D721Med (cell line): ENCODE measurements at regions not wholly inside any gene's neighbourhood (a gene's known extent, or its start where the extent isn't known, plus 50 kb on each side); places are given as distances from the start of the nearest gene placed in this dataset.

Experiments
- DNase-seq: peaks from one replicate; pipeline ENCODE4 v3.0.0; 2011; ENCODE audit warnings: low spot score; ENCODE audit not compliant: insufficient read length
- FAIRE-seq: peaks from 2 replicates; lab custom pipeline; 2011; peaks lifted over from hg19 to GRCh38; lab: Jason Lieb, UNC
- TF ChIP-seq, protein P1 (sequence below): IDR thresholded peaks from 2 replicates; pipeline ENCODE4 v1.5.1; 2012; ENCODE audit warnings: mild to moderate bottlenecking, control low read depth; ENCODE audit not compliant: insufficient read depth; ENCODE audit errors: missing control alignments

DNA sequence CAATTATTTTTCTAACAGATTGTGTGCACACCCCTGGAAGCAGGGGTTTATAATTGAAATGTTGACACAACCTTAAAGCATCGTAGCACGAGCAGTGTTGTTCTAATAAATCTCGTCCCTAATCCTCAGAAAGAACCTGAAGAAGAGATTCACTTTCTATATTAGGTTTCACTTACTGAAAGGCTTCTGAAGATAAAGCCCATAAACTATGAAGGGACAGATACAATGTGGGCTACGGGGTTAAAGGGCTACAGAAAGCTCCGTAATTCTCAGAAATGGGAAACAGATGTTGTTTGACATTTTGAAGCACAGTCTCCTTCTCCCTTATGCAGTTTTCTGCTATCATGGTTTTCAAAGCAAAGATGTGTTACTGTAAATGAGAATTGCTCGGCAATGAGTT is 479.6 kb downstream of the GATA3 start:
- TF ChIP-seq, protein P1, sequence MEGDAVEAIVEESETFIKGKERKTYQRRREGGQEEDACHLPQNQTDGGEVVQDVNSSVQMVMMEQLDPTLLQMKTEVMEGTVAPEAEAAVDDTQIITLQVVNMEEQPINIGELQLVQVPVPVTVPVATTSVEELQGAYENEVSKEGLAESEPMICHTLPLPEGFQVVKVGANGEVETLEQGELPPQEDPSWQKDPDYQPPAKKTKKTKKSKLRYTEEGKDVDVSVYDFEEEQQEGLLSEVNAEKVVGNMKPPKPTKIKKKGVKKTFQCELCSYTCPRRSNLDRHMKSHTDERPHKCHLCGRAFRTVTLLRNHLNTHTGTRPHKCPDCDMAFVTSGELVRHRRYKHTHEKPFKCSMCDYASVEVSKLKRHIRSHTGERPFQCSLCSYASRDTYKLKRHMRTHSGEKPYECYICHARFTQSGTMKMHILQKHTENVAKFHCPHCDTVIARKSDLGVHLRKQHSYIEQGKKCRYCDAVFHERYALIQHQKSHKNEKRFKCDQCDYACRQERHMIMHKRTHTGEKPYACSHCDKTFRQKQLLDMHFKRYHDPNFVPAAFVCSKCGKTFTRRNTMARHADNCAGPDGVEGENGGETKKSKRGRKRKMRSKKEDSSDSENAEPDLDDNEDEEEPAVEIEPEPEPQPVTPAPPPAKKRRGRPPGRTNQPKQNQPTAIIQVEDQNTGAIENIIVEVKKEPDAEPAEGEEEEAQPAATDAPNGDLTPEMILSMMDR: no peak
- FAIRE-seq (no peak), DNase-seq (no peak)

DNA sequence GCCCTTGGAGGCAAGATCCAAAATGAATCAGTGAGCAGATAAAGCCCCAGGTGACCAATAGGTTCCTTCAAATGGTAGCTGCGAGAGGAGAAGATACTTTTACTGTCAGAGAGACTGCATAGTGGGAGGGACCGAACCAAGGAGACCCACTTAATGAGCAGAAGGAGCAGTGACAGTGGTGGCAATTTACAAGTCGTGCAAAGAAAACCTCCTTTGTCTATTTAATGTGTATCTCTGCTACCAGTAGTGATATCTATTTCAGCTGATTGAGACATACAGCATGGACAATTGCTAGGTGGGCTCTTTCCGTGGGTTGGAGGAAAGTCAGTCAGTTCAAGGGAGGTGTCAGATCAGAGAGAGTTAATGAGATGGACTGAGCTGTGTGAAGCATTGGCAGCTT is 480.4 kb downstream of the GATA3 start:
- TF ChIP-seq, protein P1: no peak
- FAIRE-seq (no peak), DNase-seq (no peak)

DNA sequence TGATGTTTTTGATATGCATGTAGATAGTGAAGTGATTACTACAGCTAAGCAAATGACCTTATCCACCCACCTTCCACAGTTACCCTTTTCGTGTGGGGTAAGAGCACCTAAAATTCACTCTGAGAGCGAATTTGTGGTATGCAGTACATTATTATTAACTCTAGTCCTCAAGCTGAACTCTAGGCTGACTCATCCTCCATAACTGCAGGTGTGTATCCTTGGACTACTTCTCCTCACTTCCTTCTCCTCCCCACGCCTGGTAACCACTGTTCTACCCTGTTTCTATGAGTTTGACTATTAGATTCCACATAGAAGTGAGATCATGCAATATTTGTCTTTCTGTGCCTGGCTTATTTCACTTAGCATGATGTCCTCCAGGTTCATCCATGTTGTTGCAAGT is 484.6 kb downstream of the GATA3 start:
- no peak for FAIRE-seq
- TF ChIP-seq, protein P1: no peak
- no peak for DNase-seq

DNA sequence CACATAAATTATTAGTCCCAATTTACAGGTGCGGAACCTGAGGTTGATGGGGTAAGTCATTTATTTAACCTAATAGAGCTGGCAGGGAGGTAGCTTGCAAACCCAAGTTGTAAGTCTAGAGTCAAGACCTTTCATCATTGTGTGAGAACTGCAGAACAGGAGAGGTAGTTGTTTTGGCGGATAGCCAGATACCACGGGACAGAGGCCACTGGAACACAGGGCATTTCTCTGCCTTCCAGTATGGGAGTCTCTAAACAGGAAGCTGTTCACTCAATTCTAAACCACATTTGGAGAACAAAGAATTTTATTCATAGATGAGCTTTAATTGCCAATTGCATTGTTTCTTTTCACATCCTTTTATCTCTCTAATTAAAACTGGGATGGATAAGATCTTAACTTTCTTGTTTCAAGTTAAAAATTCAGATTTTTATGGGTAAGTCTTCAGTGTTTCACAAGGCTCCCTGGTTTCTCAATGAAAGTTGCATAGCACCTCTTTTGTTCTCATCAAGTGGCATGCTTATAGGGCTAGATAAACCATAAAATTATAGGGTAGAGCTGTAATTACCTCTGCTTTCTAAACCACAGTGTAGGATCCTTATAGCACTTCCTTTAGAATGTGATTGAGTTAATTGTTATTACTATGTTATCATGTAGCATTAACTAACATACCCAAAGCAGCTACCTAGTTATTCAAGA is 489.0 kb downstream of the GATA3 start:
- TF ChIP-seq, protein P1: no peak
- no peak for FAIRE-seq
- DNase-seq: no peak

DNA sequence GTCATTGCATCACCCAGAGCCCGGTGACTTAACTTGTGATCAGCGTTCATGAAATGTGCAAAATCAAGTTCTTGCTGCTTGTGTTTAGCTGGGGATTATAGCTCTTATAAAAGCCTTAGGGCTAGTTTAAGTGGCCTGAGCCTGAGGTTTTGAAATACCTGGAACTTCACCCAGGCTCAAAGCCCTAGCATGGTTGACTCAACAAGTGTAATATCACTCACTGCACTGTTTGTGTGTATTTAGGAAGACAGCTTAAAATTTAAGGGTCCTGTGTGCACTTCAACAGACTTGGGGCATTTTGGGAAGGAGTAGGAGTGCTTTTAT is 489.5 kb downstream of the GATA3 start:
- no peak for DNase-seq
- TF ChIP-seq, protein P1: no peak
- no peak for FAIRE-seq

DNA sequence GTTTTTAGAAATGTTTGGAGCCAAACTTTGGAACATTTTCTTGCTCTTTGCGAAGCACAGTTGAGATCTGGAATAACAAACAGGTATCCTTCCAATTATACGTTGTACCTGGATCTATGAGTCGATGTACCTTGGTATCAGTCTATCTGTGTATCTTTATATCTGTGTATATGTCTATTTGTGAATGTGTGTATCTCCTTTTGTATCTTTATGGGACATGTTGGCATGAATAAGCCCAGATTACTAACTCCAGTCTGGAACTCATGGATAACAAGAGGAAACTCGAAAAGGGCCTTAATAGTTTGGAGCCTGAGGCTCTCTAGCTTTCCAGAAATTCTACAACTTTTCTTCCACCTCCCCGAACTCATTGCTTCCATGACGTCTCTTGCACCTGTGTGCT is 490.0 kb downstream of the GATA3 start:
- TF ChIP-seq, protein P1: no peak
- FAIRE-seq (no peak), DNase-seq (no peak)

DNA sequence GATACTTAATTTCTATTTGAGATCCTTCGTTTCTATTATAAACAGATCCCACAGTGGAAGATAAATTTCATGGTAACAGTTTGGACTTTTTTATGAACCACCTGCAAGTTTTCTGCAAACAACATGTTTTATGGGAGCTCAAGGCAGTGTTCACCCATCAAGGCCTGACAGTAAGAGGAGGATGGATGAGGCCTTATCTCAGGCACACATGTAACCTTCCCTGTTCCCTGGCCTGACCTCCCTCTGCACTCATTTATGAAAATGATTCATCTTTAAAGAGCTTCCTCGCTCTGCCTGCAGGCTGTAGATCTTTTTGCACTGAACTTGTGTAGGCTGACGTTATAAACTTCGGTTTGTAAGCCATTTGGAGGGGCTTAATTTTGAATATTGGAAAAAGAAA is 500.1 kb downstream of the GATA3 start:
- TF ChIP-seq, protein P1: no peak
- DNase-seq: no peak
- FAIRE-seq: no peak
